ENCODE measurements at regions not wholly inside any gene's neighbourhood (a gene's known extent, or its start where the extent isn't known, plus 50 kb on each side); places are given as distances from the start of the nearest gene placed in this dataset.

DNA sequence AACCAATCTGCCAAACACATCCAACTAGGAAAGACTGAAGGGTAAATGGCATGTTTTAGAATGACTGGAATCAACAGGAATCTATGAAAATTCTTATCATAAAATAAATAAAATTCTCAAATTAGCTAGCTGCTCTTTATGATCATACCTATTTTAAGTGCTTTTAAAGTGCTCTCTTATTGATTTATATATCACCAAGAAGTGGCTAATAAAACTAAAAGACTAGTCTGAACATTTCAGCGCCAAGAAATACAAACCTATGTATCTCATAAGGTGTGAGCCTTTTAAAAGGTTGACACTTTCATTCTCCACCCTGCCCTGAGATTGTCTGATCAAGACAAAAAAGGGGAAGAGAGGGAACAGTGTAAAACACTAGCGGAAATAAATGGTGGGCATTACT, 136.8 kb upstream of the ARHGAP42 start:
- TF ChIP-seq POLR2AphosphoS5 (IDR thresholded peaks at IDR 0.05; ENCODE audit: insufficient read depth in 1 of 2, low read depth in 1 of 2) (no peak), POLR2A (IDR thresholded peaks at IDR 0.05) (no peak)

All from vagina (tissue), 2 donors.